ENCODE measurements at regions not wholly inside any gene's neighbourhood (a gene's known extent, or its start where the extent isn't known, plus 50 kb on each side); places are given as distances from the start of the nearest gene placed in this dataset.

- Histone ChIP-seq H3K4me1 (ENCODE audit: insufficient read depth, low read length, poor library complexity, severe bottlenecking) (no peaks in the 10 kb centered on the region), H3K27ac (ENCODE audit: low read depth, low read length, poor library complexity, severe bottlenecking) (no peak overlapping the region), H3K36me3 (ENCODE audit: insufficient read depth, low read length) (no peaks in the 10 kb centered on the region), H4K20me1 (ENCODE audit: insufficient read depth, low read length) (no peaks in the 10 kb centered on the region), H3K4me2 (ENCODE audit: low read length) (no peak overlapping the region), H3K9me2 (ENCODE audit: insufficient read depth, low read length) (no peaks in the 10 kb centered on the region), H2AFZ (ENCODE audit: low read length) (no peak overlapping the region), H3K9me3 (ENCODE audit: low read length) (no peaks in the 10 kb centered on the region), H3K4me3 (ENCODE audit: low read depth, low read length, poor library complexity, severe bottlenecking) (no peak overlapping the region), H3K79me2 (ENCODE audit: insufficient read depth, low read depth, low read length) (no peaks in the 10 kb centered on the region)
- intact Hi-C loops (cut with micrococcal nuclease; ENCODE audit: unreplicated experiment), result no loop called here
- DNase-seq (ENCODE audit: low spot score), result no peak
- CTCF ChIA-PET (ENCODE audit: unreplicated experiment), result no interaction called here
- TF ChIP-seq EZH2phosphoT487 (IDR thresholded peaks at IDR 0.05; ENCODE audit: borderline replicate concordance, low read depth, low read length) (no peak), CTCF (conservative IDR thresholded peaks at IDR 0.05; ENCODE audit: low read length) (no peak)
- BruUV-seq (replicated peaks), result no TSS peak
- POLR2A ChIA-PET, result no interaction called here
These were observed 151.7 kb upstream of the TNP1 start for GRCh38 chr2:217011576-217011975.

GRCh38 chr2:217010173-217010572, 150.3 kb upstream of the TNP1 start:
- intact Hi-C loops (cut with micrococcal nuclease; ENCODE audit: unreplicated experiment), result no loop called here
- Histone ChIP-seq H3K36me3 (ENCODE audit: insufficient read depth, low read length) (no peaks in the 10 kb centered on the region), H3K27ac (ENCODE audit: low read depth, low read length, poor library complexity, severe bottlenecking) (no peak overlapping the region), H3K9me2 (ENCODE audit: insufficient read depth, low read length) (no peaks in the 10 kb centered on the region), H3K79me2 (ENCODE audit: insufficient read depth, low read depth, low read length) (no peaks in the 10 kb centered on the region), H4K20me1 (ENCODE audit: insufficient read depth, low read length) (no peaks in the 10 kb centered on the region), H3K4me3 (ENCODE audit: low read depth, low read length, poor library complexity, severe bottlenecking) (no peak overlapping the region), H3K9me3 (ENCODE audit: low read length) (no peaks in the 10 kb centered on the region), H2AFZ (ENCODE audit: low read length) (no peak overlapping the region), H3K4me1 (ENCODE audit: insufficient read depth, low read length, poor library complexity, severe bottlenecking) (no peaks in the 10 kb centered on the region), H3K4me2 (ENCODE audit: low read length) (no peak overlapping the region)
- ChIA-PET CTCF (ENCODE audit: unreplicated experiment) (no interaction called here), POLR2A (interaction anchor here (0.5 kb wide), 1 partner anchor 30 kb away, joined by 3 read pairs; no protein-coding TSS in a partner anchor)
- no peak for TF ChIP-seq EZH2phosphoT487 (IDR thresholded peaks at IDR 0.05; ENCODE audit: borderline replicate concordance, low read depth, low read length)
- no peak for TF ChIP-seq CTCF (conservative IDR thresholded peaks at IDR 0.05; ENCODE audit: low read length)
- no TSS peak for BruUV-seq (replicated peaks)
- no peak for DNase-seq (ENCODE audit: low spot score)

- no TSS peak for BruUV-seq (replicated peaks)
- no peaks in the 10 kb centered on the region for H3K4me1 ChIP-seq (ENCODE audit: insufficient read depth, low read length, poor library complexity, severe bottlenecking)
- no peak for DNase-seq (ENCODE audit: low spot score)
- no peaks in the 10 kb centered on the region for H3K9me3 ChIP-seq (ENCODE audit: low read length)
- no peak overlapping the region for H3K4me2 ChIP-seq (ENCODE audit: low read length)
- ChIA-PET POLR2A (no interaction called here), CTCF (ENCODE audit: unreplicated experiment) (no interaction called here)
- H3K9me2 ChIP-seq (ENCODE audit: insufficient read depth, low read length), result no peaks in the 10 kb centered on the region
- no peak overlapping the region for H2AFZ ChIP-seq (ENCODE audit: low read length)
- intact Hi-C loops (cut with micrococcal nuclease; ENCODE audit: unreplicated experiment), result no loop called here
- no peak for TF ChIP-seq CTCF (conservative IDR thresholded peaks at IDR 0.05; ENCODE audit: low read length)
- no peak for TF ChIP-seq EZH2phosphoT487 (IDR thresholded peaks at IDR 0.05; ENCODE audit: borderline replicate concordance, low read depth, low read length)
- no peaks in the 10 kb centered on the region for H3K79me2 ChIP-seq (ENCODE audit: insufficient read depth, low read depth, low read length)
- no peaks in the 10 kb centered on the region for H3K36me3 ChIP-seq (ENCODE audit: insufficient read depth, low read length)
- H4K20me1 ChIP-seq (ENCODE audit: insufficient read depth, low read length), result no peaks in the 10 kb centered on the region
- H3K27ac ChIP-seq (ENCODE audit: low read depth, low read length, poor library complexity, severe bottlenecking), result no peak overlapping the region
- no peak overlapping the region for H3K4me3 ChIP-seq (ENCODE audit: low read depth, low read length, poor library complexity, severe bottlenecking)
These were observed 148.9 kb upstream of the TNP1 start for GRCh38 chr2:217008794-217009193.
